Trophoblast cell (in vitro differentiated cells and primary cell): ENCODE measurements at regions not wholly inside any gene's neighbourhood (a gene's known extent, or its start where the extent isn't known, plus 50 kb on each side); places are given as distances from the start of the nearest gene placed in this dataset.

Experiments used
- DNase-seq, 2 donors: peaks; one replicate each; pipeline ENCODE4 v3.0.0-alpha.2; 2016
- H2AFZ ChIP-seq: 2 replicates; pipeline ENCODE4 v1.6.1; 2013; ENCODE audit warnings: low read length, moderate library complexity, mild to moderate bottlenecking; ENCODE audit not compliant: insufficient read depth, poor library complexity
- H2AK5ac ChIP-seq: 2 replicates; pipeline ENCODE4 v1.6.1; 2013; ENCODE audit warnings: mild to moderate bottlenecking, low read length
- H2BK120ac ChIP-seq: 2 replicates; pipeline ENCODE4 v1.6.1; 2013; ENCODE audit warnings: low read length, mild to moderate bottlenecking, moderate library complexity; ENCODE audit not compliant: insufficient read depth, poor library complexity
- H2BK12ac ChIP-seq: 2 replicates; pipeline ENCODE4 v1.6.1; 2013; ENCODE audit warnings: mild to moderate bottlenecking, low read length, moderate library complexity
- H2BK5ac ChIP-seq: 2 replicates; pipeline ENCODE4 v1.6.1; 2013; ENCODE audit warnings: low read length, low read depth, moderate library complexity, mild to moderate bottlenecking; ENCODE audit not compliant: poor library complexity
- H3K14ac ChIP-seq: 2 replicates; pipeline ENCODE4 v1.6.1; 2013; ENCODE audit warnings: mild to moderate bottlenecking, low read length
- H3K18ac ChIP-seq: 2 replicates; pipeline ENCODE4 v1.6.1; 2013; ENCODE audit warnings: mild to moderate bottlenecking, low read length
- H3K23ac ChIP-seq: 2 replicates; pipeline ENCODE4 v1.6.1; 2013; ENCODE audit warnings: low read length
- H3K27ac ChIP-seq: 2 replicates; pipeline ENCODE4 v1.5.1; 2013; ENCODE audit warnings: low read depth, mild to moderate bottlenecking, inconsistent platforms, low read length, moderate library complexity
- H3K27me3 ChIP-seq: 2 replicates; pipeline ENCODE4 v1.6.1; 2013; ENCODE audit warnings: inconsistent platforms, mild to moderate bottlenecking, low read length, moderate library complexity; ENCODE audit not compliant: insufficient read depth
- H3K36me3 ChIP-seq, 2 experiments: 1 replicate in 1 of 2; 2 replicates in 1 of 2; pipeline ENCODE4 v1.6.1; 2013; ENCODE audit warnings: low read length in 2 of 2, mild to moderate bottlenecking in 2 of 2, moderate library complexity in 1 of 2; ENCODE audit not compliant: insufficient read depth in 2 of 2, control insufficient read depth in 1 of 2
- H3K4ac ChIP-seq: 2 replicates; pipeline ENCODE4 v1.6.1; 2013; ENCODE audit warnings: low read depth, mild to moderate bottlenecking, low read length, moderate library complexity
- H3K4me1 ChIP-seq, 2 experiments: 1 replicate in 1 of 2; 2 replicates in 1 of 2; pipeline ENCODE4 v1.6.1; 2013; ENCODE audit warnings: low read length in 2 of 2, mild to moderate bottlenecking in 2 of 2, moderate library complexity in 1 of 2; ENCODE audit not compliant: insufficient read depth in 2 of 2, control insufficient read depth in 1 of 2
- H3K4me2 ChIP-seq: 2 replicates; pipeline ENCODE4 v1.6.1; 2013; ENCODE audit warnings: inconsistent platforms, mild to moderate bottlenecking, low read length, moderate library complexity
- H3K4me3 ChIP-seq: 2 replicates; pipeline ENCODE4 v1.5.1; 2013; ENCODE audit warnings: mild to moderate bottlenecking, low read depth, low read length, inconsistent platforms
- H3K79me1 ChIP-seq: one replicate; pipeline ENCODE4 v1.6.1; 2013; ENCODE audit warnings: low read length
- H3K79me2 ChIP-seq: 2 replicates; pipeline ENCODE4 v1.6.1; 2013; ENCODE audit warnings: low read length, mild to moderate bottlenecking; ENCODE audit not compliant: control insufficient read depth, insufficient read depth, poor library complexity
- H3K9ac ChIP-seq: 2 replicates; pipeline ENCODE4 v1.6.1; 2013; ENCODE audit warnings: mild to moderate bottlenecking, low read length
- H3K9me3 ChIP-seq: 2 replicates; pipeline ENCODE4 v1.6.1; 2013; ENCODE audit warnings: low read depth, mild to moderate bottlenecking, control low read depth, inconsistent platforms, low read length; ENCODE audit not compliant: insufficient read depth
- H4K12ac ChIP-seq: 2 replicates; pipeline ENCODE4 v1.6.1; 2013; ENCODE audit warnings: low read depth, mild to moderate bottlenecking, low read length, moderate library complexity
- H4K8ac ChIP-seq: 2 replicates; pipeline ENCODE4 v1.6.1; 2013; ENCODE audit warnings: low read depth, mild to moderate bottlenecking, low read length, moderate library complexity
- H4K91ac ChIP-seq: one replicate; pipeline ENCODE4 v1.6.1; 2013; ENCODE audit warnings: low read depth, mild to moderate bottlenecking, low read length, moderate library complexity
- WGBS: extraction: QIAGEN DNeasy Blood & Tissue Kit; methylation state at CpG from one replicate; pipeline ENCODE4 v1.1.7; 2013; ENCODE audit warnings: missing lambda C conversion rate; ENCODE audit not compliant: insufficient read length, insufficient coverage; ENCODE audit errors: extremely low coverage; 5-methylcytosine and 5-hydroxymethylcytosine counted together

GRCh38 chr5:2288466-2288865 is 405.7 kb upstream of the IRX4 start:
- no peak overlapping the region for H2AFZ ChIP-seq
- peaks cover 5% of the 10 kb centered on the region for H3K9me3 ChIP-seq
- H3K4ac ChIP-seq: no peak overlapping the region
- no peak overlapping the region for H3K9ac ChIP-seq
- H3K27me3 ChIP-seq: no peaks in the 10 kb centered on the region
- H3K18ac ChIP-seq: no peak overlapping the region
- H2BK120ac ChIP-seq: no peak overlapping the region
- H3K23ac ChIP-seq: no peak overlapping the region
- no peak overlapping the region for H3K4me3 ChIP-seq
- no peak overlapping the region for H3K27ac ChIP-seq
- no peaks in the 10 kb centered on the region for H3K79me1 ChIP-seq
- H3K14ac ChIP-seq: no peak overlapping the region
- no peak overlapping the region for H2BK12ac ChIP-seq
- H3K4me1 ChIP-seq: no peaks in the 10 kb centered on the region
- no peaks in the 10 kb centered on the region for H3K36me3 ChIP-seq
- no peak for DNase-seq
- H4K12ac ChIP-seq: no peak overlapping the region
- no peak overlapping the region for H3K4me2 ChIP-seq
- no peak overlapping the region for H4K91ac ChIP-seq
- H3K79me2 ChIP-seq: no peaks in the 10 kb centered on the region
- WGBS: no CpG with 5 or more reads among the region's 11 CpGs
- no peak overlapping the region for H2BK5ac ChIP-seq
- H2AK5ac ChIP-seq: no peak overlapping the region
- no peak overlapping the region for H4K8ac ChIP-seq

DNA sequence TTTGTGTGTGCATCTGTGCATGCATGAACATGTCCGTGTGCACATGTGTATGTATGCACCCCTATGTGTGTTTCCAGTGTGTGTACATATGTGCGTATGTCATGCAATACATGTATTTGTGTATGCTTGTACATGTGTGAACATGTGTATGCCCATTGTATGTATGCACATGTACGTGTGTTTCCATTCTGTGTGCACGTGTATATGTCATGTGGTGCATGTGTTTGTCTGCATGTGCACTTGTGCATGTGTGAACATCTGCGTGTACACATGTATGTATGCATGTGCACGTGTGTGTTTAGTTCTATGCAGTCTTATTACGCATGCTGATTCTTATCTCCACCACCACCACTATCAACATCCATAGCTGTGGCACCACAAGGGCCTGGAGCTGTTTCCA is 403.5 kb upstream of the IRX4 start:
- no peak for DNase-seq
- Histone ChIP-seq H3K23ac (peak overlapping the region; percentile 11), H3K4ac (no peak overlapping the region), H3K9ac (no peak overlapping the region), H2AK5ac (no peak overlapping the region), H3K79me1 (no peaks in the 10 kb centered on the region), H3K4me1 (no peaks in the 10 kb centered on the region), H3K9me3 (peaks cover 9% of the 10 kb centered on the region), H3K27ac (no peak overlapping the region), H4K8ac (no peak overlapping the region), H2BK5ac (no peak overlapping the region), H4K91ac (no peak overlapping the region), H3K4me3 (no peak overlapping the region), H3K4me2 (no peak overlapping the region), H3K36me3 (no peaks in the 10 kb centered on the region), H2AFZ (no peak overlapping the region), H3K18ac (no peak overlapping the region), H3K27me3 (no peaks in the 10 kb centered on the region), H2BK120ac (no peak overlapping the region), H3K79me2 (no peaks in the 10 kb centered on the region), H2BK12ac (no peak overlapping the region), H4K12ac (no peak overlapping the region), H3K14ac (no peak overlapping the region)
- WGBS: no CpG with 5 or more reads among the region's 7 CpGs

DNA sequence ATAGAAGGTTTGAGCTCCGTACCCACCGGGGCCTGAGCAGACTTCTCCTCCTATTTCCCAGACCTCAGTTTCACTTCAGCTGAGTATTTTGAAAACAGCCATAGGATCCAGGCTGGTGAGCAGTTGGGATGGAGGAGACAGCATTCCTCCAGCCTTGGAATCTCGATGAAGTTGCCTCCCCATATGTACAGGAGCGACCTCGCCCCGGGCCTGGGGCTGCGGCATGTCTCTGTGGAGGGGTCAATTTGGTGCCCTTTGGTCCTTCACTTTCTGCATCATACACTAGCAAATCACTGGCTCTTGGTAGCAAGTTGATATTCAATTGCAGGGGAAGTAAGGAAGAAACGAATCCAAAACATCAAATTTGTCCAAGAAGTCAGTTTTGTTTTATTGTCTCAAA is 402.0 kb upstream of the IRX4 start:
- Histone ChIP-seq H3K4ac (no peak overlapping the region), H3K79me1 (no peaks in the 10 kb centered on the region), H2BK5ac (no peak overlapping the region), H3K9ac (no peak overlapping the region), H3K9me3 (peaks cover 12% of the 10 kb centered on the region), H2BK120ac (no peak overlapping the region), H3K4me2 (no peak overlapping the region), H3K18ac (no peak overlapping the region), H3K4me1 (no peaks in the 10 kb centered on the region), H2BK12ac (no peak overlapping the region), H2AFZ (no peak overlapping the region), H3K27me3 (no peaks in the 10 kb centered on the region), H3K23ac (no peak overlapping the region), H3K27ac (no peak overlapping the region), H3K79me2 (no peaks in the 10 kb centered on the region), H3K14ac (no peak overlapping the region), H3K4me3 (no peak overlapping the region), H3K36me3 (no peaks in the 10 kb centered on the region), H4K8ac (no peak overlapping the region), H4K12ac (no peak overlapping the region), H4K91ac (no peak overlapping the region), H2AK5ac (no peak overlapping the region)
- WGBS: no CpG with 5 or more reads among the region's 8 CpGs
- DNase-seq: no peak

DNA sequence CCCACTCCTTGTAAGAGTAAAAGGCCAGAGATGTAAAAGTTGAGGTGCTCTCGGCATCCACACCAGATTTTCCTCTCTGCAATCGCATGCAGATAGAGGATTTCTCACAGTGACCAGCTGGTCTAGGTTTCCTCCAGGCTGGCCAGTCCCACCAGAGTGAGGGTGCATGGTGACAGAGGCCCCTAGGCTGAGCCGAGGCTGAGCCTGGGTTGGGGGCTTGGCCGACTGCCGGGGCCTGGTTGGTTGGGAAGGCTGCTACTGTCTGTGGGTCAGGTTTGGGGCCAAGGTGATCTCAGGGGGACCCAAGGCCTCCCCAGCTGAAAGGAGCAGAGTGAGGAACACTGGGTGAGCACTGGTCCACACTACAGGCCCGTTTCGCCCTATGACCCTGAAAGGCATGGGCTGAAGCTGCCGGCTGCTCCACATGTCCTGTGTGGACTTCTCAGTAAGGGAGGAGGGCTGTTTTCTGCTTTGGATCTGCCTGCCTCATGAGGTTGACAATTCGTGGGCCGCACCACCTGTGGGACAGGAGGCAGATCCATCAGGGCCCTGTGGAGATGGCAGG is 400.8 kb upstream of the IRX4 start:
- Histone ChIP-seq H2BK12ac (no peak overlapping the region), H3K14ac (no peak overlapping the region), H3K4me2 (no peak overlapping the region), H4K91ac (no peak overlapping the region), H3K4ac (no peak overlapping the region), H2AFZ (no peak overlapping the region), H4K12ac (no peak overlapping the region), H3K79me1 (no peaks in the 10 kb centered on the region), H2BK120ac (no peak overlapping the region), H3K4me3 (no peak overlapping the region), H2AK5ac (no peak overlapping the region), H3K27ac (no peak overlapping the region), H3K18ac (no peak overlapping the region), H3K23ac (no peak overlapping the region), H3K9me3 (peaks cover 12% of the 10 kb centered on the region), H3K27me3 (no peaks in the 10 kb centered on the region), H4K8ac (no peak overlapping the region), H3K9ac (no peak overlapping the region), H3K79me2 (no peaks in the 10 kb centered on the region), H3K36me3 (no peaks in the 10 kb centered on the region), H3K4me1 (no peaks in the 10 kb centered on the region), H2BK5ac (no peak overlapping the region)
- WGBS: no CpG with 5 or more reads among the region's 10 CpGs
- DNase-seq: no peak
